Activated T-cell treated with anti-CD3 and anti-CD28 coated beads, Interleukin-2, amount 50 U/mL, for 24 hours (primary cell): ENCODE measurements at regions not wholly inside any gene's neighbourhood (a gene's known extent, or its start where the extent isn't known, plus 50 kb on each side); places are given as distances from the start of the nearest gene placed in this dataset.
"Not testable (repeated sequence)": the region's sequence is repeated elsewhere in the genome, so short reads cannot be mapped to it uniquely, and the experiment has no call there.

Experiments
- DNase-seq: peaks from one replicate; pipeline ENCODE4 v3.0.0-alpha.2; 2020
- H3K27ac Mint-ChIP-seq: 2 replicates; pipeline ENCODE4 v1.8.0; 2020; ENCODE audit warnings: mild to moderate bottlenecking, mixed read lengths
- H3K27me3 Mint-ChIP-seq: 2 replicates; pipeline ENCODE4 v1.8.0; 2020; ENCODE audit warnings: mixed read lengths
- H3K36me3 Mint-ChIP-seq: 2 replicates; pipeline ENCODE4 v1.8.0; 2020; ENCODE audit warnings: low read depth, mixed read lengths
- H3K4me1 Mint-ChIP-seq: 2 replicates; pipeline ENCODE4 v1.8.0; 2020; ENCODE audit warnings: low read depth, mixed read lengths
- H3K4me3 Mint-ChIP-seq: 2 replicates; pipeline ENCODE4 v1.8.0; 2020; ENCODE audit warnings: mild to moderate bottlenecking, moderate library complexity, mixed read lengths
- H3K9me3 Mint-ChIP-seq: 2 replicates; pipeline ENCODE4 v1.8.0; 2020; ENCODE audit warnings: mixed read lengths

DNA sequence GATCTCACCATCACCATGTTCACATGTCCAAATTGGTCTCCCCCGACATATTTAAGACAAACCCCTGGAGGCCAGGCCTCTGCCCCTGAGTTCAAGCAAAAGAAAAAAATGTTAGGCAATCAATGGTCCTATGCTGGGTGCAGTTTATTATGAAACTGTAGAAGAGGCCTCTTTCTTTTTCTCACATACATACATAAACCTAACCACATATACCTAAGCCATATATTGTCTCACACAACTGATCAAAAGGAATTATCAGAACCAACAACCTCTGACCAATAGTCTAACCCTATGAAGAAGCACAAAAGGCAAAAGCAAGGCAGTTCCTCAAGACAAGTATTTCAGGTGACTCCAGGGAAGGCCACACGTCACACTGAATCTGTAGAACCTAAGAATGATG, 49.9 kb downstream of the ILRUN start:
- Mint-ChIP-seq H3K4me1 (peaks cover 35% of the 10 kb centered on the region), H3K4me3 (no peak overlapping the region), H3K27ac (no peak overlapping the region), H3K36me3 (peaks cover 70% of the 10 kb centered on the region), H3K27me3 (no peaks in the 10 kb centered on the region), H3K9me3 (no peaks in the 10 kb centered on the region)
- DNase-seq: no peak

DNA sequence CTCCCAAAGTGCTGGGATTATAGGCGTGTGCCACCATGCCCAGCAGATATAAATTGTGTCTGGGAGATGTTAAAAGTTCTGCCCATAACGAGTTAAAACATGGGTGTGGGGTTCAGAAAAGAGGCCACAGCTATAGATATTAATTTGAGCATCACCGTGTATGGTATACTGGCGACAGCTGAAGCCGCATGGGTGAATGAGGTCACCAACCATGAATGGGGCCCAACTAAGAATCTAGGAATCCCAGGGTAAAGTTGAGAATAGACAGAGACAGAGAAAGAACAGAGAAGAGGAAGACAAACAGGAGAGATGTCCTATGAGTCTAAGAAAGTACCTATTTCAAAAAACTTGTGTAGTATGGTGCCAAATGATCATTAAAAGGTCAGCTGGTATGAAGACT, 50.9 kb downstream of the ILRUN start:
- Mint-ChIP-seq H3K4me3 (no peak overlapping the region), H3K36me3 (peaks cover 67% of the 10 kb centered on the region), H3K4me1 (peaks cover 27% of the 10 kb centered on the region), H3K27me3 (no peaks in the 10 kb centered on the region), H3K9me3 (no peaks in the 10 kb centered on the region), H3K27ac (no peak overlapping the region)
- no peak for DNase-seq

DNA sequence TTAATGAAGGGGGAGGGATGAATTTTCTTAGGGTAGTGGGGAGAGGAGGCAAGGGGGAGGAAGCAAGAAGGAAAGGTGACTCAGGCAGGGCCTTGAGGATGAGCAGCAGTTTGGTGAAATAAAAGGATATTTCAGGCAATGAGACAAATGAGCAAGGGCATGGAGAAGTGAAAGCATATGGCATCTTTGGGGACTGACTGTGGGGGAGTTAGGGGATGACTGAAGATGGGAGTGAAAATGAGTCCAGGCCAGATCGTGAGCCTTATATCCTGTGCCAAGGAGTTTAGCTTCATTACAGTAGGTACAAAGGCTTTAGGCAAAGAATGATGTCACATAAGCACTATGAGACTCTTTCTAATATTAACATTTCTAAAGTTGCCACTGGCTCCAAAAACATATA, 51.9 kb downstream of the ILRUN start:
- Mint-ChIP-seq H3K27me3 (no peaks in the 10 kb centered on the region), H3K4me3 (no peak overlapping the region), H3K27ac (peak overlapping the region; percentile 30), H3K9me3 (no peaks in the 10 kb centered on the region), H3K36me3 (peaks cover 69% of the 10 kb centered on the region), H3K4me1 (peaks cover 27% of the 10 kb centered on the region)
- no peak for DNase-seq

DNA sequence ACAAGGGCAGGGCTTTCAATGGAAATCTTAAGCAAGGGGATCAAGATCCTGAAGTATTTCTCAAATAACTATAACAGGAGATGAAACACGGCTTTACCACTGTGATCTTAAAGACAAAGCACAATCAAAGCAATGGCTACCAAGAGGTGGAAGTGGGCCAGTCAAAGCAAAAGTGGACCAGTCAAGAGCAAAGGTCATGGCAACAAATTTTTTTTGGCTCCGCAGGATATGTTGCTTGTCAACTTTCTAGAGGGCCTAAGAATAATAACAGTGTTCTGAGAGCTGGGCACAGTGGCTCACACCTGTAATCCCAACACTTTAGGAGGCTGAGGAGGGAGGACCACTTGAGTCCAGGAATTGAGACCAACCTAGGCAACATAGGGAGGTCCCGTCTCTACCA, 54.1 kb downstream of the ILRUN start:
- no peak overlapping the region for H3K27ac Mint-ChIP-seq
- H3K9me3 Mint-ChIP-seq: no peaks in the 10 kb centered on the region
- no peaks in the 10 kb centered on the region for H3K27me3 Mint-ChIP-seq
- no peak for DNase-seq
- no peak overlapping the region for H3K4me3 Mint-ChIP-seq
- H3K4me1 Mint-ChIP-seq: peaks cover 33% of the 10 kb centered on the region
- H3K36me3 Mint-ChIP-seq: peaks cover 72% of the 10 kb centered on the region

DNA sequence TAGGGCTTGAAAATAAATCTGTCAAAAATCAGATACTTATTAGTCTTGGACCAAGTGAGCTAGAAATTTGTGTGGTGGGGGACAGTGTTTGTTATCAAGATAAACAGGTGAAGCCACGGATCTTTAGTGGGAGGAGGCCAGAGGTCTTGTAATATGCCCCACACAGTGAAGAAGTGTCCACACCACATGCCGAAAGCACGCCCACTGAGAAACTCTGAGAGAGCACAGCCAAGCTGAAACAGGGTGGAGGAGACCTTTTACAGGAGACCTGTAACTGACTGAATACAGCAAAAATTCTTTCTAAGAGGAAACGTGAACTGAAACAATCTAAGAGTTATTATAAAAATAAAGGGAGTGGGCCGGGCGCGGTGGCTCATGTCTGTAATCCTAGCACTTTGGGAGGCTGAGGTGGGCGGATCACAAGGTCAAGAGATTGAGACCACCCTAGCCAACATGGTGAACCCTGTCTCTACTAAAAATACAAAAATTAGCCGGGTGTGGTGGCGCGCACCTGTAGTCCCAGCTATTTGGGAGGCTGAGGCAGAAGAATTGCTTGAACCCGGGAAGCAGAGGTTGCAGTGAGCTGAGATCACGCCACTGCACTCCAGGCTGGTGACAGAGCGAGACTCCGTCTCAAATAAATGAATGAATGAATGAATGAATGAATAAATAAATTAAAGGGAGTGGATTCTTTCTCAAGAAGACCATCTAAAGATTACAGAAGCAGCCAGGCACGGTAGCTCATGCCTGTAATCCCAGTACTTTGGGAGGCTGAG, 56.3 kb downstream of the ILRUN start:
- not testable (repeated sequence) for H3K27me3 Mint-ChIP-seq, DNase-seq, H3K9me3 Mint-ChIP-seq, H3K4me3 Mint-ChIP-seq, H3K27ac Mint-ChIP-seq
- peaks cover 57% of the 10 kb centered on the region for H3K36me3 Mint-ChIP-seq
- H3K4me1 Mint-ChIP-seq: peaks cover 27% of the 10 kb centered on the region

DNA sequence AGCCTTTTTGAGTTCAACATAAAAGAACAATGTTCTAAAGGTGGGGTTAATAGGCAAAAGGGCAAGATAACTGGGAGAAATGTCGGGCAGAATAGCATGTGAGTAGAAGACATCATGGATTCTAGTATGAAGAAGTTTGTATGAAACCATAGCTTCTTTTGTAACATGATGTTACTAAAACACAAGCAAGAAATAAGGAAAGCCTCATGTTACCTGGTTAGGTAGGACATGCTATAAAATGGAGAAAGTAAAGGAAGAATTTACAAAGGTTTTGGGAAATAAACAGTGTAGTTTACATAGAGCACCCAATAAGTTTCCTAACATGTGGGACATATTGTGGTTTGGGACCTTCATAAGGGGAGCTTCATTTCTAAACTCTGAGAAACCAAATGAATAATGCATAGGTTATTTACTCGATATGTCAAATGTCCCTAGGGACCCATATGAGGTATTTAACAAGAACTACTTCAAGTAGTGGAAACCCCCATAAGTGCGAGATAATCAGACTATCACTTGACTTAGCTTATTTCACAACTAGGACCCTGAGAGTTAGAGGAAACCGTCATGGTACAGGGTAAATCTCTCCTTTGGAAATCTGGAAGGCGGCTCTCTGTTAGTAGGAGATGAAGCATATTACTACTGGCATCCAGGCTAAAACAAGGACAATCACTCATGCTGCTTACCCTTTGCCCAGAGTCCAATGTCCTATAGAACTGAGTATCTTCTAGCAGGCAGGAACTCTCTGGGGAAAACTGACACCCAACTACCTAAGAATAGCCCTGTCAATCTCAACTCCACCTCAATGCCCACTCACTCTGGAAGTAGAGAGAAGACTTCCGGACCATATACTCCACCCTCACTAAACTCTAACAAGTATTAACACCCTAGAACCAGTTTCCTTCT, 57.5 kb downstream of the ILRUN start:
- H3K27ac Mint-ChIP-seq: peak overlapping the region; percentile 76

DNA sequence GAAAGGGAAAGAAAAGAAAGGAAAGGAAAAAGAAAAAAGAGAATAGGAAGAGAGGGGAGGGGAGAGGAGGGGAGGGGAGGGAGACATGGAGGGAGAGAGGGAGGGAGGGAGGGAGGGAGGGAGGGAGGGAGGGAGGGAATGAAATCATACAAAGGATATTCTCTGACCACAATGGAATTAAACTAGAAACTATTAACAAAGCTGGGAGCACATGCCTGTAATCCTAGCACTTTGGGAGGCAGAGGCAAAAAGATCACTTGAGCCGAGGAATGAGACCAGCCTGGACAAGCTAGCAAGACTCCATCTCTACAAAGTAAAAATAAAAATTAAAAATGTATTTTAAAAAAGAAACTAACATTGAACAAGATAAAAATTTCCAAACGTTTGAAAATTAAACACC, 62.8 kb downstream of the ILRUN start:
- Mint-ChIP-seq H3K27me3 (no peaks in the 10 kb centered on the region), H3K4me3 (no peak overlapping the region), H3K36me3 (peaks cover 32% of the 10 kb centered on the region), H3K4me1 (peaks cover 23% of the 10 kb centered on the region), H3K27ac (no peak overlapping the region), H3K9me3 (no peaks in the 10 kb centered on the region)
- no peak for DNase-seq

More for the DNA sequence above, 57.5 kb downstream of the ILRUN start:
- no peak for DNase-seq
- H3K27me3 Mint-ChIP-seq: no peaks in the 10 kb centered on the region
- no peak overlapping the region for H3K4me3 Mint-ChIP-seq
- H3K4me1 Mint-ChIP-seq: peaks cover 22% of the 10 kb centered on the region
- H3K36me3 Mint-ChIP-seq: peaks cover 49% of the 10 kb centered on the region
- H3K9me3 Mint-ChIP-seq: no peaks in the 10 kb centered on the region

DNA sequence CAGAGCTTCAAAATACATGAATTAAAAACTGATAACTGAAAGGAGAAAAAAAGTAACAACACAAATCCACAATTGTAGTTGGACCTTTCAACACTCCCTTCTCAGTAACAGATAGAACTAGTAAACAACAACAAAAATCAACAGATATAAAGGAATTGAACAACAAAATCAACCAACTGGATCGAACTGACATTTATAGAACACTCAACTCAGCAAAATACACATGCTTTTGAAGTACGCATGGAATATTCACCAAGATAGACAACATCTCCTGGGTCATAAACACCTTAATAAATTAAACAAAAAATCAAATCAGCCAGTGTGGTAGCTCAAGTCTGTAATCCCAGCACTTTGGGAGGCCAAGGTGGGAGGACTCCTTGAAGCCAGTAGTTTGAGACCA, 63.3 kb downstream of the ILRUN start:
- no peak for DNase-seq
- Mint-ChIP-seq H3K9me3 (no peaks in the 10 kb centered on the region), H3K4me3 (no peak overlapping the region), H3K36me3 (peaks cover 30% of the 10 kb centered on the region), H3K4me1 (peaks cover 21% of the 10 kb centered on the region), H3K27me3 (no peaks in the 10 kb centered on the region), H3K27ac (no peak overlapping the region)

DNA sequence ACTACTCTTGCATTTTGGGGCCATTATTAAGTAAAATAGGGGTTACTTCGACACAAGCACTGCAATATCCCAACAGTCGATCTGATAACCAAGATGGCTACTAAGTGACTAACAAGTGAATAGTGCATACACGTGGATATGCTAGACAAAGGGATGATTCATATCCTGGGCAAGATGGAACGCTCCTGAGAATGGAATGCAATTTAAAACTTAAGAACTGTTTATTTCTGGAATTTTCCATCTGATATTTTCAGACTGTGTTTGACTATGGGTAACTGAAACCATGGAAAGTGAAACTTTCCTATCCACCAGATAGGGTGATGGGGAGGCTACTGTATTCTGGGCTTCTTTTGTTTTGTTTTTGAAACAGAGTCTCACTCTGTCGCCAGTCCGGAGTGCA, 66.5 kb downstream of the ILRUN start:
- Mint-ChIP-seq H3K4me3 (no peak overlapping the region), H3K27me3 (no peaks in the 10 kb centered on the region), H3K27ac (no peak overlapping the region), H3K9me3 (no peaks in the 10 kb centered on the region), H3K36me3 (peaks cover 26% of the 10 kb centered on the region), H3K4me1 (peaks cover 25% of the 10 kb centered on the region)
- no peak for DNase-seq

DNA sequence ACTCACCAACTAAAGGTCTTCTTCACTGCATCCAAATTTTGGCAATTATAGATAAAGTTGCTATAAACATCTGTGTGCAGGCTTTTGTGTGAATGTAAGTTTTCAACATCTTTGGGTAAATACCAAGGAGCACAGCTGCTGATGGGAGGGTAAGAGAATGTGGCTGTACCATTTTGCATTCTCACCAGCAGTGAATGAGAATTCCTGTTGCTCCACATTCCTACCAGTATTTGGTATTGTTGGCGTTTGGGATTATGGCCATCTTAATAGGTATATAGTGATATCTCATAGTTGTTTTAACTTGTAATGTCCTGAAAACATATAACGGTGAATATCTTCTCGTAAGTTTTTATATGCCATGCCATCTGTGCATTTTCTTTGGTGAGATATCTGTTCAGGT, 69.3 kb downstream of the ILRUN start:
- Mint-ChIP-seq H3K27ac (no peak overlapping the region), H3K9me3 (no peaks in the 10 kb centered on the region)

DNA sequence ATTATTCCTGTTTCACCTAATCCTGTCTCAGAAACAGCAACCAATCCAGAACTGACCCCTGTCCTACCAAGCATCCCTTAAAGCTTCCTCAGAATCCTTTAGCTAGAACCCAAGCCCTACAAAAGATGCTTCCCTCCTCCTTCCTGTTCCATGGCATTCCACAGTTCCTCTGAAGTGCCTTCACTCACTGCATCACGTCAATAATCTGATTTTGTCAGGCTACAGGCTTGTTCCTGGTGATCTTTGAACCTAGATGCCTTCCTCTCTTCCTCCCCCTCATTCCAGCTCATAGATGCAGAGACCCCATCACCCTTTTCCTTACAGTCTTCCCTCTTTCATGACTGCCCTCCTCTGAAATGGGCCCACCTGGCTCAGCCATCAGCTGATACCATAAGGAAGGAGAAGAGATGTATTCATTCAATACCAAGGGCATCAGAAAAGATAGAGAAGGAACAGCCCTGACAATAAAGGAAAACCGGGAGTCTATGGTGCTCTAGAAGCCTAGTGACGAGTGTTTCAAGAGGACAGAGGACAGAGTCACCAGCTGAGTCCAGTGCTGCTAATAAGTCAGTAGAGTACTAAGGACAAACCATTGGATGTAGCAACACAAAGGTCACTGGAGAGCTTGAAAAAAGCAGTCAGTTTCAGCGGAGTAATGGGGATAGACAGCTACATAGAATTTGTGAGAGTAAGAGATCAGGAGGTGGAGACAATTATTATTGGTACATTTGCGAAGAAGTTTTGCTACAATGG, 62.5 kb upstream of the SPDEF start:
- Mint-ChIP-seq H3K4me3 (no peak overlapping the region), H3K4me1 (peaks cover 23% of the 10 kb centered on the region), H3K36me3 (peaks cover 16% of the 10 kb centered on the region), H3K27ac (peak overlapping the region; percentile 10), H3K27me3 (no peaks in the 10 kb centered on the region), H3K9me3 (no peaks in the 10 kb centered on the region)
- DNase-seq: no peak

More for the DNA sequence above, 69.3 kb downstream of the ILRUN start:
- H3K36me3 Mint-ChIP-seq: peaks cover 20% of the 10 kb centered on the region
- no peak overlapping the region for H3K4me3 Mint-ChIP-seq
- no peaks in the 10 kb centered on the region for H3K27me3 Mint-ChIP-seq
- H3K4me1 Mint-ChIP-seq: peaks cover 23% of the 10 kb centered on the region
- DNase-seq: no peak

DNA sequence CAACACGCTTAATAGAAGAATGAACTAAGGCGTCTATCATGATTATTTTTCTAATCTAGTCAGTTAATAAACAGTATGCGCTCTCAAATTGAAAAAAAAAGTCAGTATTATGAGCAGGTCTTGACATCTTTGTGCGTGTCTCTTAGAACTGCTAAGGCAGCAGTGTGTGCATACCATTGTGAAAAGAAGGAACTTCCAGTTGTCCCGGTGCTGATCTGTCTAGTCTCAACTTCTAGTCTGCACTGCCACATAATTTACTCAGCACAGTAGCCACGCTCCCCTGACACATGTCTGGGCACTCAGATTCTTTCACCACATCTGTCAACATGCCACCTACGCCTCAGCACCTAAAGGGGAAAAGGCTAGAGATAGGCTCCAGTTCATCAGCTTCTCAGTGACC, 61.1 kb upstream of the SPDEF start:
- no peaks in the 10 kb centered on the region for H3K9me3 Mint-ChIP-seq
- H3K4me1 Mint-ChIP-seq: peaks cover 17% of the 10 kb centered on the region
- no peaks in the 10 kb centered on the region for H3K27me3 Mint-ChIP-seq
- H3K36me3 Mint-ChIP-seq: peaks cover 16% of the 10 kb centered on the region
- peak overlapping the region; percentile 5 for H3K27ac Mint-ChIP-seq
- H3K4me3 Mint-ChIP-seq: no peak overlapping the region
- no peak for DNase-seq

DNA sequence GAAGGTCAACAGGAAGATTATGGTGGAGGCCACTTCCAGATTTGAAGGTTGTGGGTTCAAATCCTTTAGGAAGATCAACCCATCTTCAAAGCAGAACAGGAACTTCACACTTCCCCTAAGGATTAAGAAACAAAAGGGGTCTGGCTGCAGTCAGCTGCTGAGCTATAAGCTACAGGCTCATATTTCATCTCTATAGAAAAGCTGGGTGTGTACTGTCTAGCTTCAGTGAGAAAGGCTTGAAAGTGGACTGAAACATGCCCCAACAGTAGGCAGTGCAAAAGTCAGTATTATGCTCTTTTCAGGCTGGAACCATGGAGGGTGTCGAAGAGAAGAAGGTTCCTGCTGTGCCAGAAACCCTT, 60.1 kb upstream of the SPDEF start:
- no peaks in the 10 kb centered on the region for H3K9me3 Mint-ChIP-seq
- peaks cover 15% of the 10 kb centered on the region for H3K36me3 Mint-ChIP-seq
- no peak overlapping the region for H3K27ac Mint-ChIP-seq
- H3K4me3 Mint-ChIP-seq: no peak overlapping the region
- no peak for DNase-seq
- peaks cover 19% of the 10 kb centered on the region for H3K4me1 Mint-ChIP-seq
- no peaks in the 10 kb centered on the region for H3K27me3 Mint-ChIP-seq

DNA sequence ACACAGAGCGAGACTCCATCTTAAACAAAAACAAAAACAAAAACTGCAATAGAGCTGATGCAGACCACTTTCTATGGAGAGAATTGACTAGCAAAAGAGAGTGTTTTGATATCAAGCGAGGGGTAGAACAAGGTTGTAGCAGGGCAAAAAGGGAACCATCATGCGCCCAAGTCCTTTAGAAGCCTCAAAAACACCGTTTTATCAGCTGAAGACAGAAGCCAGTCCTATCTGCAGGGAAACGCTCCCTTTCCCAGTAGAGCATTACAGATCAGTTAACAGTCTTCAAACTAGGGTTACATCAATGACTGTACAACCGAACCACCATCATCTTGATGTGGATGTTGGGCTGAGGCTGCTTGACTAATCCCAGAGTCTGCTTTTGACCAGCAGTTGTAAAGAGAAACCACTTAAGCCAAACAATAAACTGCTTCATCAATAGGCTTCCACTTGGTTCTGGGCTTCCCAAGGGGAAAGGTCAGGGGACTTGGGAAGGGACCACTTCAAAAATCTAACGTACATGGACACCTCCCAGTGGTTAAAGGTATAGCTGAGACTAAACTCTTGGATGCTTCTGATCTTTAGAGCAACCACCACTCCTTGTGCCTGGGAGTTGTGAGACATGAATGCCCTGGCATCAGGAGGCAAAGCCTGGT, 59.6 kb upstream of the SPDEF start:
- Mint-ChIP-seq H3K27ac (no peak overlapping the region), H3K9me3 (no peaks in the 10 kb centered on the region), H3K4me3 (no peak overlapping the region), H3K4me1 (peaks cover 19% of the 10 kb centered on the region), H3K27me3 (no peaks in the 10 kb centered on the region), H3K36me3 (peaks cover 15% of the 10 kb centered on the region)
- DNase-seq: no peak
